HEK293 (cell line): ENCODE measurements at regions not wholly inside any gene's neighbourhood (a gene's known extent, or its start where the extent isn't known, plus 50 kb on each side); places are given as distances from the start of the nearest gene placed in this dataset.

Experiments
- BCL11A ChIP-seq: fragments of 450-650 bp; formaldehyde crosslinking; IDR thresholded peaks from 2 replicates; pipeline ENCODE4 v1.5.1; 2016; ENCODE audit warnings: low read depth, missing biosample characterization, missing genetic modification characterization
- GLI2 ChIP-seq: fragments of 450-650 bp; formaldehyde crosslinking; IDR thresholded peaks from 2 replicates; pipeline ENCODE4; 2017; ENCODE audit warnings: missing biosample characterization, missing genetic modification characterization, low read depth, borderline replicate concordance
- KLF16 ChIP-seq: fragments of 450-650 bp; formaldehyde crosslinking; IDR thresholded peaks from 2 replicates; pipeline ENCODE4 v1.5.1; 2017; ENCODE audit warnings: missing biosample characterization, missing genetic modification characterization
- SP7 ChIP-seq: fragments of 450-650 bp; formaldehyde crosslinking; IDR thresholded peaks from 2 replicates; pipeline ENCODE4 v1.5.1; 2016; ENCODE audit warnings: missing biosample characterization, missing genetic modification characterization
- TCF7L2 ChIP-seq: IDR thresholded peaks from 2 replicates; pipeline ENCODE4 v1.6.1; 2011; ENCODE audit warnings: low read depth, mild to moderate bottlenecking, inconsistent platforms, low read length, moderate library complexity, borderline replicate concordance
- ZBTB8A ChIP-seq: fragments of 450-650 bp; formaldehyde crosslinking; IDR thresholded peaks from 2 replicates; pipeline ENCODE4 v1.5.1; 2016; ENCODE audit warnings: missing biosample characterization, missing genetic modification characterization
- ZNF777 ChIP-seq: fragments of 450-650 bp; formaldehyde crosslinking; IDR thresholded peaks from 2 replicates; pipeline ENCODE4 v1.5.1; 2017; ENCODE audit warnings: missing biosample characterization, missing genetic modification characterization, borderline replicate concordance
- ZNF792 ChIP-seq: fragments of 450-650 bp; formaldehyde crosslinking; IDR thresholded peaks from 2 replicates; pipeline ENCODE4 v1.5.1; 2016; ENCODE audit warnings: missing biosample characterization, missing genetic modification characterization
- TF ChIP-seq, protein P1 (sequence below): fragments of 450-650 bp; formaldehyde crosslinking; IDR thresholded peaks from 2 replicates; pipeline ENCODE4 v1.5.1; 2016; ENCODE audit warnings: missing biosample characterization, missing genetic modification characterization
- TF ChIP-seq, protein P2 (sequence below): fragments of 450-650 bp; formaldehyde crosslinking; IDR thresholded peaks from 2 replicates; pipeline ENCODE4 v1.5.1; 2016; ENCODE audit warnings: missing biosample characterization, missing genetic modification characterization, low read depth
- TF ChIP-seq, protein P3 (sequence below): fragments of 450-650 bp; formaldehyde crosslinking; IDR thresholded peaks from 2 replicates; pipeline ENCODE4 v1.5.1; 2016; ENCODE audit warnings: missing biosample characterization, missing genetic modification characterization
- TF ChIP-seq, protein P4 (sequence below): fragments of 450-650 bp; formaldehyde crosslinking; IDR thresholded peaks from 2 replicates; pipeline ENCODE4 v1.5.1; 2016; ENCODE audit warnings: missing biosample characterization, missing genetic modification characterization
- TF ChIP-seq, protein P5 (sequence below): fragments of 450-650 bp; formaldehyde crosslinking; IDR thresholded peaks from 2 replicates; pipeline ENCODE4 v1.5.1; 2016; ENCODE audit warnings: missing biosample characterization, missing genetic modification characterization, borderline replicate concordance
- TF ChIP-seq, protein P6 (sequence below): fragments of 450-650 bp; formaldehyde crosslinking; IDR thresholded peaks from 2 replicates; pipeline ENCODE4 v1.5.1; 2016; ENCODE audit warnings: missing biosample characterization, missing genetic modification characterization, low read depth

DNA sequence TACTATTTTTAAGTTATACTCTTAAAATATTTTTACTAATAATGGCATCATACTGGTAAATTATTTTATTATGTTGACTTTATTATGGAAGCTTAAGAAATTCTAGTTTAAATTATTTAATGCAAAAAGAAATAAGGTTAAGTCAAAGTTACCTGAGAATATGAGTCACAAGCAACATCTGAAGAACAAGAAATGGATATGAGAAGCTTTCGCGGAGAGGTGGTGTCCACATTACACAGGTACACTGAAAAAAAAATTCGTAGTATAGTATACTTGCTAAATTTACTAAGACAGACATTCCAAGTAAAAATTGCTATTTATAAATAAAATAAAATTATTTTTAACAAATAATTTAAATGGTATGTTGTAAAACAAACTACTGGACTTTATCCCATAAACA is 143.8 kb downstream of the AVL9 start:
- TF ChIP-seq, protein P1, sequence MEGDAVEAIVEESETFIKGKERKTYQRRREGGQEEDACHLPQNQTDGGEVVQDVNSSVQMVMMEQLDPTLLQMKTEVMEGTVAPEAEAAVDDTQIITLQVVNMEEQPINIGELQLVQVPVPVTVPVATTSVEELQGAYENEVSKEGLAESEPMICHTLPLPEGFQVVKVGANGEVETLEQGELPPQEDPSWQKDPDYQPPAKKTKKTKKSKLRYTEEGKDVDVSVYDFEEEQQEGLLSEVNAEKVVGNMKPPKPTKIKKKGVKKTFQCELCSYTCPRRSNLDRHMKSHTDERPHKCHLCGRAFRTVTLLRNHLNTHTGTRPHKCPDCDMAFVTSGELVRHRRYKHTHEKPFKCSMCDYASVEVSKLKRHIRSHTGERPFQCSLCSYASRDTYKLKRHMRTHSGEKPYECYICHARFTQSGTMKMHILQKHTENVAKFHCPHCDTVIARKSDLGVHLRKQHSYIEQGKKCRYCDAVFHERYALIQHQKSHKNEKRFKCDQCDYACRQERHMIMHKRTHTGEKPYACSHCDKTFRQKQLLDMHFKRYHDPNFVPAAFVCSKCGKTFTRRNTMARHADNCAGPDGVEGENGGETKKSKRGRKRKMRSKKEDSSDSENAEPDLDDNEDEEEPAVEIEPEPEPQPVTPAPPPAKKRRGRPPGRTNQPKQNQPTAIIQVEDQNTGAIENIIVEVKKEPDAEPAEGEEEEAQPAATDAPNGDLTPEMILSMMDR (tag by site-specific recombination) = no peak
- TF ChIP-seq, protein P2, sequence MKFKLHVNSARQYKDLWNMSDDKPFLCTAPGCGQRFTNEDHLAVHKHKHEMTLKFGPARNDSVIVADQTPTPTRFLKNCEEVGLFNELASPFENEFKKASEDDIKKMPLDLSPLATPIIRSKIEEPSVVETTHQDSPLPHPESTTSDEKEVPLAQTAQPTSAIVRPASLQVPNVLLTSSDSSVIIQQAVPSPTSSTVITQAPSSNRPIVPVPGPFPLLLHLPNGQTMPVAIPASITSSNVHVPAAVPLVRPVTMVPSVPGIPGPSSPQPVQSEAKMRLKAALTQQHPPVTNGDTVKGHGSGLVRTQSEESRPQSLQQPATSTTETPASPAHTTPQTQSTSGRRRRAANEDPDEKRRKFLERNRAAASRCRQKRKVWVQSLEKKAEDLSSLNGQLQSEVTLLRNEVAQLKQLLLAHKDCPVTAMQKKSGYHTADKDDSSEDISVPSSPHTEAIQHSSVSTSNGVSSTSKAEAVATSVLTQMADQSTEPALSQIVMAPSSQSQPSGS = no peak
- TF ChIP-seq TCF7L2 (no peak), GLI2 (no peak), KLF16 (tag by site-specific recombination) (no peak), SP7 (tag by site-specific recombination) (no peak), ZBTB8A (tag by site-specific recombination) (no peak), BCL11A (tag by site-specific recombination) (no peak), ZNF792 (no peak), ZNF777 (tag by site-specific recombination) (no peak)
- TF ChIP-seq, protein P3, sequence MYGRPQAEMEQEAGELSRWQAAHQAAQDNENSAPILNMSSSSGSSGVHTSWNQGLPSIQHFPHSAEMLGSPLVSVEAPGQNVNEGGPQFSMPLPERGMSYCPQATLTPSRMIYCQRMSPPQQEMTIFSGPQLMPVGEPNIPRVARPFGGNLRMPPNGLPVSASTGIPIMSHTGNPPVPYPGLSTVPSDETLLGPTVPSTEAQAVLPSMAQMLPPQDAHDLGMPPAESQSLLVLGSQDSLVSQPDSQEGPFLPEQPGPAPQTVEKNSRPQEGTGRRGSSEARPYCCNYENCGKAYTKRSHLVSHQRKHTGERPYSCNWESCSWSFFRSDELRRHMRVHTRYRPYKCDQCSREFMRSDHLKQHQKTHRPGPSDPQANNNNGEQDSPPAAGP = no peak
- TF ChIP-seq, protein P4, sequence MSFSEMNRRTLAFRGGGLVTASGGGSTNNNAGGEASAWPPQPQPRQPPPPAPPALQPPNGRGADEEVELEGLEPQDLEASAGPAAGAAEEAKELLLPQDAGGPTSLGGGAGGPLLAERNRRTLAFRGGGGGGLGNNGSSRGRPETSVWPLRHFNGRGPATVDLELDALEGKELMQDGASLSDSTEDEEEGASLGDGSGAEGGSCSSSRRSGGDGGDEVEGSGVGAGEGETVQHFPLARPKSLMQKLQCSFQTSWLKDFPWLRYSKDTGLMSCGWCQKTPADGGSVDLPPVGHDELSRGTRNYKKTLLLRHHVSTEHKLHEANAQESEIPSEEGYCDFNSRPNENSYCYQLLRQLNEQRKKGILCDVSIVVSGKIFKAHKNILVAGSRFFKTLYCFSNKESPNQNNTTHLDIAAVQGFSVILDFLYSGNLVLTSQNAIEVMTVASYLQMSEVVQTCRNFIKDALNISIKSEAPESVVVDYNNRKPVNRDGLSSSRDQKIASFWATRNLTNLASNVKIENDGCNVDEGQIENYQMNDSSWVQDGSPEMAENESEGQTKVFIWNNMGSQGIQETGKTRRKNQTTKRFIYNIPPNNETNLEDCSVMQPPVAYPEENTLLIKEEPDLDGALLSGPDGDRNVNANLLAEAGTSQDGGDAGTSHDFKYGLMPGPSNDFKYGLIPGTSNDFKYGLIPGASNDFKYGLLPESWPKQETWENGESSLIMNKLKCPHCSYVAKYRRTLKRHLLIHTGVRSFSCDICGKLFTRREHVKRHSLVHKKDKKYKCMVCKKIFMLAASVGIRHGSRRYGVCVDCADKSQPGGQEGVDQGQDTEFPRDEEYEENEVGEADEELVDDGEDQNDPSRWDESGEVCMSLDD (tag by site-specific recombination) = no peak
- TF ChIP-seq, protein P5, sequence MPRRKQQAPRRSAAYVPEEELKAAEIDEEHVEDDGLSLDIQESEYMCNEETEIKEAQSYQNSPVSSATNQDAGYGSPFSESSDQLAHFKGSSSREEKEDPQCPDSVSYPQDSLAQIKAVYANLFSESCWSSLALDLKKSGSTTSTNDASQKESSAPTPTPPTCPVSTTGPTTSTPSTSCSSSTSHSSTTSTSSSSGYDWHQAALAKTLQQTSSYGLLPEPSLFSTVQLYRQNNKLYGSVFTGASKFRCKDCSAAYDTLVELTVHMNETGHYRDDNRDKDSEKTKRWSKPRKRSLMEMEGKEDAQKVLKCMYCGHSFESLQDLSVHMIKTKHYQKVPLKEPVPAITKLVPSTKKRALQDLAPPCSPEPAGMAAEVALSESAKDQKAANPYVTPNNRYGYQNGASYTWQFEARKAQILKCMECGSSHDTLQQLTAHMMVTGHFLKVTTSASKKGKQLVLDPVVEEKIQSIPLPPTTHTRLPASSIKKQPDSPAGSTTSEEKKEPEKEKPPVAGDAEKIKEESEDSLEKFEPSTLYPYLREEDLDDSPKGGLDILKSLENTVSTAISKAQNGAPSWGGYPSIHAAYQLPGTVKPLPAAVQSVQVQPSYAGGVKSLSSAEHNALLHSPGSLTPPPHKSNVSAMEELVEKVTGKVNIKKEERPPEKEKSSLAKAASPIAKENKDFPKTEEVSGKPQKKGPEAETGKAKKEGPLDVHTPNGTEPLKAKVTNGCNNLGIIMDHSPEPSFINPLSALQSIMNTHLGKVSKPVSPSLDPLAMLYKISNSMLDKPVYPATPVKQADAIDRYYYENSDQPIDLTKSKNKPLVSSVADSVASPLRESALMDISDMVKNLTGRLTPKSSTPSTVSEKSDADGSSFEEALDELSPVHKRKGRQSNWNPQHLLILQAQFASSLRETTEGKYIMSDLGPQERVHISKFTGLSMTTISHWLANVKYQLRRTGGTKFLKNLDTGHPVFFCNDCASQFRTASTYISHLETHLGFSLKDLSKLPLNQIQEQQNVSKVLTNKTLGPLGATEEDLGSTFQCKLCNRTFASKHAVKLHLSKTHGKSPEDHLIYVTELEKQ (tag by site-specific recombination) = no peak
- TF ChIP-seq, protein P6, sequence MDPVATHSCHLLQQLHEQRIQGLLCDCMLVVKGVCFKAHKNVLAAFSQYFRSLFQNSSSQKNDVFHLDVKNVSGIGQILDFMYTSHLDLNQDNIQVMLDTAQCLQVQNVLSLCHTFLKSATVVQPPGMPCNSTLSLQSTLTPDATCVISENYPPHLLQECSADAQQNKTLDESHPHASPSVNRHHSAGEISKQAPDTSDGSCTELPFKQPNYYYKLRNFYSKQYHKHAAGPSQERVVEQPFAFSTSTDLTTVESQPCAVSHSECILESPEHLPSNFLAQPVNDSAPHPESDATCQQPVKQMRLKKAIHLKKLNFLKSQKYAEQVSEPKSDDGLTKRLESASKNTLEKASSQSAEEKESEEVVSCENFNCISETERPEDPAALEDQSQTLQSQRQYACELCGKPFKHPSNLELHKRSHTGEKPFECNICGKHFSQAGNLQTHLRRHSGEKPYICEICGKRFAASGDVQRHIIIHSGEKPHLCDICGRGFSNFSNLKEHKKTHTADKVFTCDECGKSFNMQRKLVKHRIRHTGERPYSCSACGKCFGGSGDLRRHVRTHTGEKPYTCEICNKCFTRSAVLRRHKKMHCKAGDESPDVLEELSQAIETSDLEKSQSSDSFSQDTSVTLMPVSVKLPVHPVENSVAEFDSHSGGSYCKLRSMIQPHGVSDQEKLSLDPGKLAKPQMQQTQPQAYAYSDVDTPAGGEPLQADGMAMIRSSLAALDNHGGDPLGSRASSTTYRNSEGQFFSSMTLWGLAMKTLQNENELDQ (tag by site-specific recombination) = no peak
